ENCODE measurements at regions not wholly inside any gene's neighbourhood (a gene's known extent, or its start where the extent isn't known, plus 50 kb on each side); places are given as distances from the start of the nearest gene placed in this dataset.

GRCh38 chr6:167422934-167423333 lies 98.0 kb downstream of the TTLL2 start:
- POLR2A ChIA-PET, result interaction anchor here (0.6 kb wide), 1 partner anchor 21 kb away, joined by 3 read pairs; no protein-coding TSS in a partner anchor

More at GRCh38 chr6:167422934-167423333, 98.0 kb downstream of the TTLL2 start:
- H3K9ac ChIP-seq, result no peak overlapping the region
- no peak overlapping the region for H3K27ac ChIP-seq (ENCODE audit: low read depth in 2 of 2, low read length in 1 of 2)
- H3K9me2 ChIP-seq, result no peaks in the 10 kb centered on the region
- H3K79me2 ChIP-seq (ENCODE audit: insufficient read depth), result no peaks in the 10 kb centered on the region
- TF ChIP-seq RFX5 (IDR thresholded peaks at IDR 0.05; ENCODE audit: low read length) (no peak), ELF1 (IDR thresholded peaks at IDR 0.05) (no peak), RCOR1 (IDR thresholded peaks at IDR 0.05; ENCODE audit: low read length) (no peak), GABPA (IDR thresholded peaks at IDR 0.05; ENCODE audit: low read depth) (no peak), FOXM1 (IDR thresholded peaks at IDR 0.05; ENCODE audit: low read depth) (no peak), EZH2phosphoT487 (IDR thresholded peaks at IDR 0.05; ENCODE audit: borderline replicate concordance, low read depth) (no peak), RXRA (IDR thresholded peaks at IDR 0.05; ENCODE audit: borderline replicate concordance, low read depth) (no peak), CHD2 (IDR thresholded peaks at IDR 0.05; ENCODE audit: low read length, partially characterized antibody) (no peak), REST (IDR thresholded peaks at IDR 0.05; ENCODE audit: low read depth, low read length) (no peak), MXI1 (IDR thresholded peaks at IDR 0.05; ENCODE audit: low read depth, low read length) (no peak), YY1 (IDR thresholded peaks at IDR 0.05; ENCODE audit: low read depth) (no peak), ZBTB33 (IDR thresholded peaks at IDR 0.05; ENCODE audit: borderline replicate concordance, low read depth) (no peak), IRF3 (IDR thresholded peaks at IDR 0.05; ENCODE audit: low read depth, low read length) (no peak)
- TF ChIP-seq, protein P1, sequence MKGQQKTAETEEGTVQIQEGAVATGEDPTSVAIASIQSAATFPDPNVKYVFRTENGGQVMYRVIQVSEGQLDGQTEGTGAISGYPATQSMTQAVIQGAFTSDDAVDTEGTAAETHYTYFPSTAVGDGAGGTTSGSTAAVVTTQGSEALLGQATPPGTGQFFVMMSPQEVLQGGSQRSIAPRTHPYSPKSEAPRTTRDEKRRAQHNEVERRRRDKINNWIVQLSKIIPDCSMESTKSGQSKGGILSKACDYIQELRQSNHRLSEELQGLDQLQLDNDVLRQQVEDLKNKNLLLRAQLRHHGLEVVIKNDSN (IDR thresholded peaks at IDR 0.05; ENCODE audit: borderline replicate concordance, low read depth), result no peak
- H2AFZ ChIP-seq (ENCODE audit: low read depth), result no peak overlapping the region
- H3F3A ChIP-seq (replicated peaks; ENCODE audit: insufficient read depth), result no peaks in the 10 kb centered on the region
- H3K27me3 ChIP-seq (ENCODE audit: insufficient read depth), result no peaks in the 10 kb centered on the region
- H3K4me1 ChIP-seq (ENCODE audit: control insufficient read depth in 1 of 2, insufficient read depth in 2 of 2, low read depth in 1 of 2, low read length in 1 of 2), result no peaks in the 10 kb centered on the region; a peak in 1 of 4 replicates
- DNase-seq, result peak; percentile 73
- WGBS (ENCODE audit: low lambda C conversion rate), result 31% methylated on average over 19 of the region's 23 CpGs
- H4K20me1 ChIP-seq (ENCODE audit: insufficient read depth), result no peaks in the 10 kb centered on the region
- no peaks in the 10 kb centered on the region for H3K36me3 ChIP-seq (replicated peaks in 1 of 2; ENCODE audit: control insufficient read depth in 1 of 2, insufficient read depth in 2 of 2, low read length in 1 of 2)
- no peak overlapping the region for H3K4me2 ChIP-seq
- peak overlapping the region in 1 of 2 experiments; percentile 26; a peak in 1 of 4 replicates for H3K4me3 ChIP-seq (ENCODE audit: low read depth in 2 of 2, low read length in 1 of 2)
- no peaks in the 10 kb centered on the region for H3K9me3 ChIP-seq
- CTCF ChIA-PET, result no interaction called here

Measured in SK-N-SH (cell line).